ENCODE measurements at regions not wholly inside any gene's neighbourhood (a gene's known extent, or its start where the extent isn't known, plus 50 kb on each side); places are given as distances from the start of the nearest gene placed in this dataset.

DNA sequence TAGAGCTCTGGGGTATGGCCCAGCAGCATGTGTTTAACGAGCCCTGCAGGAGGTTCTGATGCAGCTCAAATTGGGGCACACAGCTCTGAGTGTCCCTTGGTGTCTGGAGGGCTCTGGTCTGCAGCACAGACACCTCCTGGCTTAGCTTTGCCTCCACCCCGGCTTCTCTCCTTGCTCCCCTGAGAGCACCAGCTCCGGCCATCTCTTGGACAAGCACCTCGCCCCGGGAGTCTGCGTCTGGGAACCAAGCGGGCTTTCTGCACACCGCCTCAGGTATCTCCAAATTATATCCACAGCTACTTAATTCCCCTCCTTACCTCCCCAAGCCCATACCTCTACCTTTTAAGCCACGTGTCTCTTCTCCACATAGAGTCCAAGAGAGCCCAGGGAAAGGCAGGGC lies 83.7 kb upstream of the IRX4 start:
- peaks cover 0 to 6% (median 0%) of the 10 kb centered on the region in 4 donors for H3K9me3 ChIP-seq
- peak overlapping the region in 1 of 4 donors; percentile 8 for H3K27ac ChIP-seq
- H3K4me1 ChIP-seq: no peaks in the 10 kb centered on the region
- TF ChIP-seq EP300 (IDR thresholded peaks at IDR 0.05) (no peak), POLR2A (IDR thresholded peaks at IDR 0.05) (no peak), CTCF (IDR thresholded peaks at IDR 0.05) (no peak)
- H3K27me3 ChIP-seq: no peaks in the 10 kb centered on the region
- WGBS, 2 donors: 60 to 65% methylated on average over 9 of the region's 9 CpGs
- H3K4me3 ChIP-seq: no peak overlapping the region
- H3K36me3 ChIP-seq: no peaks in the 10 kb centered on the region
- no peak for DNase-seq (ENCODE audit: low spot score in 2 of 2)

GRCh38 chr5:1965925-1966324 lies 83.2 kb upstream of the IRX4 start:
- no peaks in the 10 kb centered on the region for H3K36me3 ChIP-seq
- H3K27me3 ChIP-seq: no peaks in the 10 kb centered on the region
- no peak overlapping the region for H3K4me3 ChIP-seq
- H3K9me3 ChIP-seq: peaks cover 0 to 4% (median 0%) of the 10 kb centered on the region in 4 donors
- TF ChIP-seq POLR2A (IDR thresholded peaks at IDR 0.05) (no peak), EP300 (IDR thresholded peaks at IDR 0.05) (no peak)
- H3K4me1 ChIP-seq: no peaks in the 10 kb centered on the region
- no peak overlapping the region for H3K27ac ChIP-seq
- WGBS, 2 donors: 53 to 71% methylated on average over 3 to 7 of the region's 7 CpGs
- DNase-seq (ENCODE audit: low spot score in 2 of 2): no peak

DNA sequence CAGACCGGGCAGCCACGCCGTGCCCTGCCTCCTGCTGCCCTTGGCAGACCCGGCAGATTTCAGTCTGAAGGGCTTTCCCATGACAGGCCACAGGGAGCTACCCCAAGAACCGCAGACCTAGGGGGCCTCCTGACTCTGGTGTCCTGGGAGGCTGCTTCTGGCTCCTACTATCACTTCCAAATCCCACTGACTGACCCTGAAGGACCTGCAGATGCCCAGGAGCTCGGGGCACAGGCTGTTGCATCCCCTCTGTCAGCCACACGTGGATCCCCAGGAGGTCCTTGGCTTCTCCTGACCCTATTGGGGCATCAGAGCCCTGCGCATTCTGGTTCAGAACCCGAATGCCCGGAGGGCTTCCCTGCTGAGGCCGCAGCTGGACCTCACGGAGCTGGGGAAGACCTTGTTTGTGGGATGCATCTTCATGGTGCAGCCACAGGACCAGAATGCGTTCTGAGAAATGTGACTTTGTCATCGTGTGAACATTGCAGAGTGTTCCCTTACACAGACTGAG lies 81.3 kb upstream of the IRX4 start:
- 83 to 95% methylated on average over 10 to 14 of the region's 14 CpGs for WGBS, 2 donors
- Histone ChIP-seq H3K9me3 (peaks cover 0 to 4% (median 0%) of the 10 kb centered on the region in 4 donors), H3K4me3 (no peak overlapping the region), H3K27ac (no peak overlapping the region), H3K36me3 (no peaks in the 10 kb centered on the region), H3K27me3 (no peaks in the 10 kb centered on the region), H3K4me1 (no peaks in the 10 kb centered on the region)
- DNase-seq (ENCODE audit: low spot score in 2 of 2): no peak
- no peak for TF ChIP-seq EP300 (IDR thresholded peaks at IDR 0.05)
- TF ChIP-seq CTCF (IDR thresholded peaks at IDR 0.05): no peak
- no peak for TF ChIP-seq POLR2A (IDR thresholded peaks at IDR 0.05)

DNA sequence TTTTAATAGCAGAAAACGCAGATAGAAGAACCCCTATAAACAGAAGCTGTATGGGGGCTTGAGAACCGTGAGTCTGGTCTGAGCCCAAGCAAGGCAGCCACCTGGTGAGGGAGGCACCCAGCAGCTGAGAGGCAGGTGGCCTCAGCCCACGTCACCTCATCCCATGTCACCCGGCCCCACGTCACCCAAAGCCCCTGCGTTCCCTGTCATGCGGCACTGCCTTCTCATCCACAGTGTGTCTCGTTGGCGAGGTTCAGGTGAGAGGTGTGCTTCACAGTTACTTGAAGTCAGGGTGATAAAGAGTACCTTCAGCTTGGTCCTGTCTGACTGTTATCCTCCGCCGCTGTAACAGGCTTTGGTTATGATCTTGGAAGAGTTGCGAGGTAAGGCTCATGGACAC lies 80.6 kb upstream of the IRX4 start:
- no peak overlapping the region for H3K27ac ChIP-seq
- TF ChIP-seq EP300 (IDR thresholded peaks at IDR 0.05): no peak
- no peak for TF ChIP-seq CTCF (IDR thresholded peaks at IDR 0.05)
- TF ChIP-seq POLR2A (IDR thresholded peaks at IDR 0.05): no peak
- DNase-seq (ENCODE audit: low spot score in 2 of 2): no peak

GRCh38 chr5:1962619-1963355 lies 80.1 kb upstream of the IRX4 start:
- no peak overlapping the region for H3K4me3 ChIP-seq
- no peaks in the 10 kb centered on the region for H3K27me3 ChIP-seq
- WGBS, 2 donors: 79 to 87% methylated on average over 13 of the region's 13 CpGs
- no peaks in the 10 kb centered on the region for H3K36me3 ChIP-seq
- no peaks in the 10 kb centered on the region for H3K4me1 ChIP-seq
- DNase-seq (ENCODE audit: low spot score in 2 of 2): no peak
- H3K9me3 ChIP-seq: peaks cover 0 to 4% (median 0%) of the 10 kb centered on the region in 4 donors
- H3K27ac ChIP-seq: no peak overlapping the region
- TF ChIP-seq EP300 (IDR thresholded peaks at IDR 0.05) (no peak), CTCF (IDR thresholded peaks at IDR 0.05) (no peak), POLR2A (IDR thresholded peaks at IDR 0.05) (no peak)

More for the DNA sequence above, 80.6 kb upstream of the IRX4 start:
- Histone ChIP-seq H3K27me3 (no peaks in the 10 kb centered on the region), H3K36me3 (no peaks in the 10 kb centered on the region), H3K4me3 (no peak overlapping the region), H3K4me1 (no peaks in the 10 kb centered on the region), H3K9me3 (peaks cover 0 to 4% (median 0%) of the 10 kb centered on the region in 4 donors)
- WGBS, 2 donors: 90% methylated on average over 12 of the region's 12 CpGs
